Inflammatory macrophage (primary cell): ENCODE measurements at regions not wholly inside any gene's neighbourhood (a gene's known extent, or its start where the extent isn't known, plus 50 kb on each side); places are given as distances from the start of the nearest gene placed in this dataset.
A peak's percentile ranks its signal among the peaks of the same experiment; 100 is the strongest.

Experiments
- DNase-seq, 2 donors: peaks; one replicate each; pipeline ENCODE4 v3.0.0-alpha.2; 2020 to 2022

DNA sequence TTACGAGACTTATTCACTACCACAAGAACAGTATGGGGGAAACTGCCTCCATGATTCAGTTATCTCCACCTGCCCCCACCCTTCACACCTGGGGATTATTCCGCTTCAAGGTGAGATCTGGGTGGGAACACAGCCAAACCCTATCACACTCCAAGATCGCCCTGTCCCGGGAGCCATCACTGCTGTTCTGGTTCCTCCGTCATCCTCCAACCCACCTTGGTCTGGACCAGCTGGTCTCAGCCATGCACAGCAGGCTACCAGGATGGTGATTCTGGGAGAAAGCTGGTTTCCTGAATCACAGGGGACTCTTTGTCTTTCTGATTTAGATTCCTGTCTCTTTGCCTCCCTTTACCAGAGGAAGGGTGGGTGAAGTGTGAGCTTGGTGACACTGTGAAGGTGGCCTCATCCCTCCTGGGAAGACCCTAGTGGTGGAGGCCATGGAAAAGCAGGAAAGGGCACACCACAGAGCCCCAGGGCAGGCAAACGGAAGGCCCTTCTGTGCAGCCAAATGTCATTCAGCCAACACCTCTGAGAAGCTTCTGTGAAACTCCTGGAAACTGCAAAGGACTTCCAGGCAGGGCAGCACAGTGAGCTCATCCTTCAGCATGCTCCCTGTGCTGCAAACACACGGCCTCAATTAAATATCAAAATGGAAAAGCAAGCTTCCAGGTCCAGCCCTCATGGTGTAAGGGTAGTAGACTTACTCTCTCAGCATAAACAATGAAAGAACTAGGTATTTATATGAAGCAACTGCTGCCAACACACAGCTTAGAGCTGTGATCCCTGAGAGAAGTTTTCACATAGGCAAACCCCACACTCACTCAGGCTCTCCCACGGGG, 169.8 kb downstream of the ANKRD60 start:
- DNase-seq = no peak

DNA sequence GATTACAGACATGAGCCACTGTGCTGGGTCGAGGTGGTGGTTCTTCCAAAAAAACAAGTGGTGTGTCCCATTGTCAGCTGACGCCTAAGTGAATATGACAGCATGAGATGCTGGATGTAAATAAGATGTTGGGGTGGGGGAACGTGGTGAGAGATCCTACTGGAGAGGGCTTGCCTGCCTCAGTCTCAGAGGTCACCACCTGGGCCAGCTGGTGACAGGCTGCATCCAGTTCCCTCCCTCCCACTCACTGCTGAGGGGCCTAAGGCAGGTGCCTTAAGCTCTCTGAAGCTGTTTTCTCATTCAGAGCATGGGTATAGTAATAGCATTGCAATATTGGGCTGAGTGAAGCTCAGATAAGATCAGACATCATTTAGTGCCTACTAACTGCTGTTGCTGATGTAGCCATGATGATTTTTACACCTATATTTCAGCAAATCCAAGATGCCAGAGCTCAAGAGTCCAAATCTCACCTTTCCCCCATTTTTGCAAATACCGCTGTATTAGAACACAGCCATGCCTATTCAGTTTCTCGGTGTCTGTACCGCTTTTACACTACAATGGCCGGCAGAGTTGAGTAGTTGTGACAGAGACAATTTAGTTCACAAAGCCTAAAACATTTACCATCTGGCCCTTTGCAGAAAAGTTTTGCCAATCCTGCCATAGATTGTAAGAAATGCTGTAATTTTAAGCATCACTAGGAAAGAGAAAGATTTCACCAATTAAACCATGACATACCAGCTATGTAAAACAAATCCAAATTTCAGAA, 171.3 kb downstream of the ANKRD60 start:
- DNase-seq = no peak

DNA sequence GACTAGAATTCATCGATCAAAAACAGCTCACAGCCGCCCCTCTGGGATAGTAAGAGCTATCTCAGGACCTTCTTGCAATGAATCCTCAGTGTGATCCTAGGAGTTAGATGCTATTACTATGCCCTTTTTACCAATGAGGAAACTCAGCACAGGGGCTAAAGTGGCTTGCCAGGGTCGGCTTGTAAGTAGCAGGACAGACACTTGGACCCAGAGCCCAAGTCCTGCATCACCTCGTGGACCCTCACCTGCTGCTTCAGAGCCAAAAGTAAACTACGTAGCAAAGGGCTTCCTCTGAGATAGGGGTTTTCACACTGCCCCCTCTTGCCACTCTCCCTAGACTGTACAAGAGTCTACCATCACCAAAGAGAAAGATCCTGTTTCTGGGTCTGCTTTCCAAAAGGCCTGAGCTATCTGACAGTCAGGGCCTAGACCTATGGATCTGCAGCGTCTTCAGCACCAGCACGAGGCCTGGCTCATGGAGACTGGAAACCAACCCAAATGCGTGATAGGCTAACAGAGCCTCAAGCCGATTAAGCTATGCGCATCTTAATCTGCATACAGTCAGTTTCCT, 172.3 kb downstream of the ANKRD60 start:
- DNase-seq = no peak

DNA sequence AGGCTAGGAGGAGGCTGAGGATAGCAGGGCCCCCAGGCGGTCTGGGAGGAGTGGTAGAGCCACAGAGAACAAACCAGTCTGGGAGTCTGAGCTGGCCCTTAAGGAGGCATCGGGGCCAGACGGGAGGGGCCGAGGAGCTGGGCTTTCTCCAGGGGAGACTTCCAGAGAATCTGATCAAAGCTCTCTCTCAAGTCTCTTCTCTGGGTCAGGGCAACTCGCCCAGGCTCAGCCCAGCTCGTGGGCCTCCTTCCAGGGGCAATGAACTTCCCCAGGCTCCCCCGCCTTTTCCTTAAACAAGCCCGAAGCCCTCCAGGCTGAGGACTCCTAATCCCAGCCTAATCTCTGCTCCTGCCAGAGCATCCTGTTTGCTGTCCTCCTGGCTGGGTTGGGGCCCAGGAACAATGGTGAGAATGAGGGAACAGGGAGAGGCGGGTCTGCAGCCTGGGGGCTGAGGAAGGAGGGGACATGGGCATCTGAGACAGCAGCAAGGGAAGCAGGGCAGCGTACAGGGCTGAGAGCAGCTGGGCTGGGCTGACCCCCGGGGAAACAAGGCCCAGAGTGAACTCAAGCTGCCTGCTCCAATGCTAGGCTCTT, 173.6 kb downstream of the ANKRD60 start:
- DNase-seq = no peak

DNA sequence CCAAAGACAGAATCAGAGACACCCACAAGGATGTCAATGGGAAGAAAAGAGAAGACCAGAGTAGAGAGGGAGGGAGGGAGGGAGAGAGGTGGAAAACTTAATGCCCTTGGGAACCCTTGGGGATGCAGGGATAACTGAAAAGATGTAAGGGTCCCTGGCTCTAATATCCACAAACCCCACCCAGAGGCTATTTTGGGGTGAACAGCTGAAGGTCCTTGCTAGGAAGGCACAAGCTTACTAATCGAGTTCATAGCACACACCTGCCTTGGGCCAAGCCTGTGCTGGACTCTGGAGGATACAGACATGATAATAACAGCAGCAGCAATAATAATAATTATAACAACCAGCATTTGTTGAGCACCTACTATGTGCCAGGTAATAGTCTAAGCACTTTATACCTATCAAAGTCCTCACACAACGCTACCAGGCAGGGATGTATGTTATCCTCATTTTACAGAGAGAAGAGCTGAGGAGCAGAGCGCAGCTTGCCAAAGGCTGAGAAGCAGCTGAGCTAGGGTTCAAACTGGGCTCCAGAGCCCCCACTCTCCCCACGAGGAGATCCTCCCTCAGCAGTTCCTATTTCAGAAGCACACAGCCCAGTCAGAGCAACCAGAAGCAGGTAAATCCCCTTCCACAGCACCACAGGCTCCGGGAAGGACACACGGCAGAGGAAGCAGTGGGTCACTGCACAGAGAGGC, 174.2 kb downstream of the ANKRD60 start:
- no peak for DNase-seq

DNA sequence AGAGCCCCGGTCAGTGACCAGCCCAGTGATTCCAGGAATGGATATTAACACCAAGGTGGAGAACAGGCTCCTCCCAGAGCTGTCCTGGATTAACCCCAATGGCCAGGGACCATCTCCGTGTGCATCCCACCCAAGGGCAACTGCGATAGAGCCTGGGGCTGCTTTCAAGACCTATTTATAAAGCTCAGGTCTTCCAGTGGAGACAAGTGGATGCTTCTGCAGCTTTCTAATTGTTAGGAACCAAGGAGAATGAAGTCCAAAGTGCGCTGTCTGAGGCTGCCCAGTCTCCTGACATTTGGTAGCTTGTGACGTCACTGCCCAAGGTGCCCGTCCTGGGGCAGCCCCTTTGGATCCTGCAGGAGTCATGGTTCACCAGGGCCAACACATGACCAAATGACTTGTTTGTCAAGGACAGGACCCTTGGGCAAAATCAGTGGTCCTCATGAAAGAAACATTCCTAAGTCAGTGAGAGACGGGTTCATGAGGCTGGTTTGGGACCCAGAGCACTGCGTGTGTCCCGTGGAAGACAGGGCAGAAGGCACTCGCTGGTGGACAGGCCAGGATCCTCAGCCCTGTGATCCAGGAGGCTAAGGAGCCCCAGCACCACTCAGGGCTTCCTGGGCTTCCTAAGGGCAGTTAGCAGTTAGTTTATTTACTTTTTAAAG, 174.9 kb downstream of the ANKRD60 start:
- DNase-seq = no peak

DNA sequence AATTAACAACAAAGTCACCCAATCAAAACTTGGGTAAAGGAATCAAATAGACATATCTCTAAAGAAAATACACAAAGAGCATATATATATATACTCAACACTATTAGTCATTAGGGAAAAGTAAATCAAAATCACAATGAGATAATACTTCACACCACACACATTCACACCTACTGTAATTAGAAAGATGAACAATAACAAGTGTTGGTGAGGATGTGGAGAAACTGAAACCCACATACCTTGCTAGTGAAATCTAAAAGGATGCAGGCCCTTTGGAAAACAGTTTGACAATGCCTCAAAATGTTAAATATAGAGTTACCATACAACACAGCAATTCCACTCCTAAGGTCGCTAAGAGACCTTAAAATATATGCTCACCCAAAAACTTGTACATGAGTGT, 177.1 kb downstream of the ANKRD60 start:
- DNase-seq = no peak

DNA sequence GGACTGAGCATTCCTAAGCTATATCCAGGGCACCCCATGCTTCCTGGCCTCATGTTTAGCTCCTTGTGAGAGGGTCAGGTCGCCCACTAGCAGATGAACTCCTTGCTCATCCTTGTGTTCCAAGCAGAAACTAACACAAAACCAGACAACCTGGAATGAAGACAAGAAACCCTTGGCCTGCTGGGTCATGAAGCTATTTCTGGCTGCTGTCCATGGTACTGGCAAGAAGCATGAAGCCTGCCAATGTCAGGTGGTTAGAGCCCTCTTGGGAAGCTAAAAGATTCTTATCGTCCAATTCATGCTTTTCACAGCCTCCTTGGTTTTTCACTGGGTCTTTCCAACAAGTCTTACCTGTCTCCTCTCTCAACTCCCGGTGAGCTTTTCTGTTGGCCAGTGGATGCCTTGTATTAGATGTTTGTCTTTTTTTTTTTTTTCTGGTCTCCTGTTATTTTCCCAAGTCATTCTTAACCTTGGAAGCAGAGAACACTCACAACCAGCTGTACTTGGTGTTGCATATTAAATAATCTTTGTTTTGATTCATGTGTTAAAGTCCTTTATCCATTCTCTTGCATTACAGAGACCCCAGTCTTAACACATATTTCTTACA, 180.3 kb downstream of the ANKRD60 start:
- DNase-seq = peak in 1 of 2 donors; percentile 7

DNA sequence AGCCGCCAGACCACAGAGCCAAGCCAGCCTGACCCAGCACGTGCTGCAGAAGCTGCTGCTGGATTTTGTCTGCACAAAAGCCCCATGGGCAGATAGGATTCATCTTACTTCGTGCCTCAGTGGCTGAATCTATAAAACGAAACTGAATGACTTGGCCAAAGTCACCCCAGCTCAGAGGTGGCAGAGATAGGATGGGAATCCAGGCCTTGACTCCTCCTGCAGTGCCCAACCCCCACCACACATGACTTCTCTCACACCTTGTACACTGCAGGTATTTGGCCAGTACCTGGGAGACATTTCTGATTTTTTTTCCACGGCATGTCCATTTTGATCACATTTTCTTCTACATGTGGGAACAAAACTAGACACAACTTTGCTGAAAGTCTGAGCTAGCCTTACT, 182.1 kb downstream of the ANKRD60 start:
- no peak for DNase-seq

DNA sequence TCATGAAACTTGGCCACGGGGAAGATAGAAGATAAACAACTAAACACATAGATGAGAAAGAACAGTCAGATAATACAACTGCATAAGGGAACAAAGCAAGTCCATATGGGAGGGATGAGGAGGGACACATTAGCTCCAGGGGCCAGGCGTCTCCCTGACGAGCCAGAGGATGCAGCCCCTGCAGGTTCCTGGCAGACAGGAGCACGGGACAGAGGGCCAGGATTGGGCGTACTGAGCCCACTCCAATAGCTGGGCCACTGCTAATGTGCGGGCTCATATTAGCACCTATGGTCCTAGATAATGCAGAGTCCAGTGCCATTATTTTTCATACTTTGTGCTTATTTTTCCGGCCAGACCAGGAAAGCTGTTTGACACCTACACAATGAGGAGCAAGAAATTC, 182.9 kb downstream of the ANKRD60 start:
- DNase-seq = no peak

DNA sequence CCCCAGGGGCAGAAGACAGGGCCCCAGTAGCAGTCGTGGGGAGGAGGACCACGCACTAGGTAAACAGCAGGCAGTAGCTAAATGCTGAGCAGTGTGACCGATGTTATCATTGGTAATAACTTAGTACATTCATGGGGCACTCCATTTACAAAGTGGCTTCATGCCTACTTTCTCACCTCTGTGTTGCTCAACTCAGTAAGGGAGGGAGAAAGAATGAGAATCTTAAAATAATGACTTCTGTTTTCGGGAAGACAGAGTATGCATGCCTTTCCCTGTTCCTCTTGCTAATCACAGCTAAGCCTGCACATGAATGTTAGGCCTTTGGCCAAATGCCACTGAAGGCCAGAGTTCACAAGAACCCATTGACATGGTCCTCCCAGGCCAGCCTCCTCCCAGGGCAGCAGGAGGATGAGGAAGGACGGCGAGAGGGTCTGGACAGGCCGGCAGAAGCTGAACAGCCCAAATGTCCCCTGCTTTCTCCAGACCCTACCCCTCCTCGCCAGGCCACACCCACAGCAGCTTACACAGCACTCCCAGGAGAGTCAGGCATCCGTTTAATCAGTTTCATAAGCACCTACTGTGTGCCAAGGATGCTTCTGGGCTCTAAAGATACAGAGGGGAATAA, 183.4 kb downstream of the ANKRD60 start:
- no peak for DNase-seq

DNA sequence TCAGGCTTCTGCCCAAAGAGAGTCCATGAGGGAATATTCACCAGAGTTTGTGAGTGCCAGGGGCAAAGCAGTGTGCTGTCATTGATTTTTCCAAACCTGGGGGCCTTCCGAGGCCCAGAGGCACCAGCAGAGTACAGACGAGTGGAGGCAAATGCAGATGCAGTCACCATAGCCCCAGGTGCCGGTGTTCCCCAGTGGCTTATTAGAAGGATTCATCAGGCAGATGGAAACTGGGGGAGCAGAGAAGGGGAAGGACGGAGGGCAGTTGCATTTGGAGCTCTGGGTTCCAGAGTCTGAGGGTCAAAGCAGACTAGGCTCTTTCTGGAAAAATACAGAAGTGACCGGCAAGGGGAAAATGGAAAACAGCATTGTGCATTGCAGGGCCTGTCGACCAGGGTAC, 184.2 kb downstream of the ANKRD60 start:
- DNase-seq = no peak

DNA sequence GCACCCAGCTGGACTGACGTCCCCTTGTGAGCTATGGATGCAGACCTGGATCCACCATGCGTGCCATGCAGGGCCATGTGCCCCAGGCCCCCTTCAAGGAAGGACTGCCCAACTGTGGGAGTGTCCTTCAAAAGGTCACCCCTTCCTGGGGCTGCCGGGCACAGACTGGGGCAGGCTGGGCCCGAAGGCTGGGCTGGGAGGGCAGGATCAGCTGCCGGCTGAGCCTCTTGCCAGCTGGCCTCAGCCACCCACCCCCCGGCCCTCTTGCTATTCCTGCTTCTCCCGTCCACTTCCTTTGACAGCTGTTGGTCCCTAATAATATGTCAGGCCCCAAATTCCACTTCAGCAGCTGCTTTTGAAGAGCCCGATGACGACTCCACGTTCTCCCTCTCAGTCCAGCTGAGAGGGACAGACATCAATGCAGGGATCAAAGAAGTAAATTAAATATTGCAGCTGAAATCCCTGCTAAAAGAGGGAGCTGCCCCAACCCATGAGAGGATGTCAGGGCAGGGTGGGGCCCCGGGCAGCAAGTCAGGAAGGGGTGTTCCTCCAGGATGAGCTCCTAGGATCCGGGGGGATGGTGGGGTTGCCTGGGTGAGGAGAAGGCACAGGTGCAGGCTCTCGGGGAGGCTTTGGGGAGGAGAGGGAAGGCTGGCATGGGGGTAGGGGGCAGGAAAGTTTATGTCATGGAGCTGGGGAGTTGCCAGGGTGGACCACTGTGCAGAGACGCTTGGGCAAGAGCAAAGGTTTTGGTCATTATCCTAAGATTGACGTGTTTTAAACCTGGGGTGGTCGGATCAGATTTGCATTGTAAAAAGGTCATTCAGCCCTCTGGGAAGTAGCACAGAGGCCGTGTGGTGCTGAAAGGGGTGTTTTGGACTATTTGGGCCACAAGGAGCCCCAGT, 185.0 kb downstream of the ANKRD60 start:
- no peak for DNase-seq

DNA sequence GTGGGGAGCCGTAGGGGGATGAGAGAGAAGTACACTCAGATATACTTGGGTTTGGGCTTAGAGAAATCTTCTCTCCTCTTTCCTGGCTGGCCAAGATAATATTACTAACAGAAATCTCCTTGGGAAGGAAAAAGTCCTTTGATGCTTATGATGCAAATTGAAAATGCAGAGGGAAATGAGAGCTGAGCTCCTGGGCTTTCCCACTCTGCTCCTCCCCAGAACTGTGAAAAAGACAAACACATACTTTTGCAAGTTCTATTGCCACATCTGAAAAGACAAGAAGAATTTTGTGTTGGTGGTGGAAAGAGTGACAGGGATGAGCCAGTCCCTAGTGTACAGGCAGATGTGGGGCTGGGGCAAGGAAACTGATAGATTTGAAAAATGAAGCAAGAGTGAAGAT, 185.9 kb downstream of the ANKRD60 start:
- DNase-seq = no peak

DNA sequence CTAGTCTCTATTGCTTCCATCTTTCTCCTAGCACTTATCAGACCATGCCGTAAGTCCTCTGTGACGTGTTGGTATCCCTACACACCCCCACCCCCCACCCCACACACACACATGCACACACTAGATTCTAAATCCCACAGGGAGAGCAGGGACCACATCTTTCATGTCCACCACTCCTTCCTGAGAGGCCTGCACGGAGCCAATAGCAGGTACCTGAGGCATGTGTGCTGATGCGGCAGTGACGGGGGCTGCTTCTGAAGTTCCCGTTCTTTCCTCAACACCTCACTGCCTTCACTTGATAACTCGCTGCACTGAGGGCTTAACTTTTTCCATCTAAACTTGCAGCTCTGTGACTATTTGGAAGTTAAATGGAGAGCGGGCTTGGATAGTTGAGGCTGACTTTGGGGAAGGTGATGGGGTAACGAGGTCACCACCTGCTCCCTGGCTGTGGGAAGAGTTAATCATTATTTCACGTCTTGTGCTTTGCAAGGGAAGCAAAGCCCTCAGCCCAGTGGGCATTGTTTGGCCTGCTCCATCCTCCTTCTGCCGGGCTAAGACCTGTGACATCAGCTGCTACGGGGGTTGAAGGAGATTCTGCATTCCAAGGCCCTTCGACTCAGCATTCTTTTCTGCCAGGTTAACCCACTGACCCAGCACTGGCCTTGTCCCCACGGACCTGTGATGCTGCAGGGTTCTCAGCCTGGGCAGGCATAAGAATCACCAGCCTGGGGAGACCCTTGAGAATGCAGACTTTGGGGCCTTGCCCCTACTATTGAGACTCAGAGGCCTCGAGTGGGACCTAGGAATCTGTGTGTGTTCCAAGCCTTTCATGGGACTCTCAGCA, 187.8 kb downstream of the ANKRD60 start:
- DNase-seq = no peak

DNA sequence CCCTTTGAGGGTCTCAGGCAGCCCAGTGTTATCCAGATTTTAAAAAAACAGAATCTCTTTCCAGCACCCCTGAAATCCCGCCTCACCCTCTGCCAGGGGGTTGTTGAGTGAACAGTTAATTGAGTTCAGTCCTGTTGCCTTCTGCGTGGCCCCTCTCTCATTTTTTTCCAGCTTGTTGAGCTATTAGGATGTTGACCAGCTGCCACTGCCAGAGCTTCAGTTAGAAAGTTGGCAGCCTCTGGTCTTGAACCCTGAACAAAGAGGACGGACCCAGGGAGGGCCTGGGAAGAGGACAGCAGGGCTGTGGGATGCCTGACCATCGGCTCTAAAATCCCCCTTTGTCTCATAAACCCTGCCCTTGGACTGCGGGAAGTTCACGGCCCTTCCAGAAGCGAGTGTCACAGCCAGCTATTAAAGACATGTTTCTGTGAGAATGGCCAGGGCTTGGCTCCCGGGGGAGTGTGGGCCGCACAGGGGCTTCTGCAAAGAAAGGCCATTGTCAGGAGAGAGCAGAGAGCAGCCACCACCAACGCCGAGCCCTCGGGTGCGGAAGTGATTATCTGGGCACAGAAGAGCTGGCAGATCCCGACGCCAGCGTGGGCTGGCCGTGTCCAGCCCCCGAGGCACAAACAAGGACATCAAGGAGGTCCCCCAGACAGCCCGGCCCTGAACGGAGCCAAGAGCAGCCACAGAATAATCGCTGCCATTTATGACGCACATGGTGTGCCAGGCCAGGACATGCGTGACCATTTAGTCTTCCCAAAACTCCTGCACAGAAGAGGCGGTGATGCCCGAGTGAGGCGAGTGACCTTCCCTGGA, 189.0 kb downstream of the ANKRD60 start:
- no peak for DNase-seq

DNA sequence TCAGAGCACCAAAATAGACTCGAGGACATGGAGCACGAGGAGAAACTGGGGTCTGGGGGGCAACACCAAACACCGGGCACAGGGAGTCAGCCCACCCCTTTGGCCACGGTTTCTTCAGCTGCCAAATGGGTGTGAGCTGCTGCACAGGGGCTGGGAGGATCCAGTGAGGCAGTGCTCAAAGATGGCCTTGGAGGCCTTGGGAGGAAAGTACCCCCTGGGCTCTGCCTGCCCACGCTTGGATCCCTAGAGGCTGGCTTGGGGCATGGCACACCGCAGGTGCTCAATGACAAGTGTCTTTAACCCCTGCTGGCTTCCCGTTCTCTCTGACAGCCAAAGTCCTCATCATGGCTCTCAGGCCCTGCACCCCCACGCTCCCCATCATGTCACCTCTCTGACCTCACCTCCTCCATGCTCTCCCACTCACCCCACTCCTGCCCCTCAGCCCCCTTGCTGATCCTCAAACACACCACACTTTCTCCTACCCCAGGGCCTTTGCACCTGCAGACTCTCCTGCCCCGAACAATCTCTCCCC, 190.3 kb downstream of the ANKRD60 start:
- DNase-seq = no peak

DNA sequence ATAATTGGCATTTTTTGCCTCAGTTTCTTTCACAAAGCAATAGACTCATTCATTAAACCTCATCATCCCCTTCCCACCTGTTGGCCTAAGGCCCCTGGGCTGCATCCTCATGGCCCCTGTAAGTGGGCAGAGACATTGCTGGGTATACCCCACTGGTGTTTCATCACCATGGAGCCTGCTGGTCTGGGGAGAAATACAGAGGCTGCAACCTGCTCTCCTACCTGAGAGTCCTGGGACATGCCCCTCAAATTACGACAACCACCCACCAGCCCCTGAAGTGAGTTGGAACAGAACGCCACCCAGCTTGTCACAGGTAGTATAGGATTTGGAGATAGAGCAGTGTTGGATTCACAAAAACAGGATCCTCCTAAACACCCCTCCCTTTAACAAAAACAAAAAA, 190.8 kb downstream of the ANKRD60 start:
- no peak for DNase-seq
